ENCODE measurements at regions not wholly inside any gene's neighbourhood (a gene's known extent, or its start where the extent isn't known, plus 50 kb on each side); places are given as distances from the start of the nearest gene placed in this dataset.

- Histone ChIP-seq H3K27ac (ENCODE audit: low read depth, low read length) (no peak overlapping the region), H3K4me3 (ENCODE audit: low read length) (no peak overlapping the region), H3K9me3 (ENCODE audit: control insufficient read depth, low read length) (no peaks in the 10 kb centered on the region), H3K9ac (ENCODE audit: extremely low read depth, low read length, poor library complexity, severe bottlenecking) (no peak overlapping the region), H3K4me1 (ENCODE audit: control insufficient read depth, insufficient read depth, low read length) (peaks cover 23% of the 10 kb centered on the region), H3K27me3 (ENCODE audit: control insufficient read depth, insufficient read depth, low read length, poor library complexity, severe bottlenecking) (no peaks in the 10 kb centered on the region), H3K36me3 (ENCODE audit: control insufficient read depth, insufficient read depth, low read length) (no peaks in the 10 kb centered on the region)
- no peak for TF ChIP-seq CTCF (conservative IDR thresholded peaks at IDR 0.05)
- peaks cover 31% of the 10 kb centered on the region for H3K4me1 Mint-ChIP-seq
- WGBS, 2 experiments (ENCODE audit: insufficient coverage in 1 of 2, insufficient read length in 1 of 2) = 93 to 94% methylated on average over 5 of the region's 5 CpGs
- no peak overlapping the region for H3K27ac Mint-ChIP-seq
- no peaks in the 10 kb centered on the region for H3K27me3 Mint-ChIP-seq (ENCODE audit: insufficient read depth)
- peaks cover 8% of the 10 kb centered on the region for H3K9me3 Mint-ChIP-seq
- no peak overlapping the region for H3K4me3 Mint-ChIP-seq
- DNase-seq = no peak
- H3K36me3 Mint-ChIP-seq (ENCODE audit: low read depth) = no peaks in the 10 kb centered on the region
These were observed 108.2 kb downstream of the CDC7 start for GRCh38 chr1:91608876-91609275.

GRCh38 chr1:91609551-91609950 is 108.9 kb downstream of the CDC7 start:
- Histone ChIP-seq H3K9ac (ENCODE audit: extremely low read depth, low read length, poor library complexity, severe bottlenecking) (no peak overlapping the region), H3K4me3 (ENCODE audit: low read length) (no peak overlapping the region), H3K9me3 (ENCODE audit: control insufficient read depth, low read length) (no peaks in the 10 kb centered on the region), H3K27me3 (ENCODE audit: control insufficient read depth, insufficient read depth, low read length, poor library complexity, severe bottlenecking) (no peaks in the 10 kb centered on the region), H3K36me3 (ENCODE audit: control insufficient read depth, insufficient read depth, low read length) (no peaks in the 10 kb centered on the region), H3K27ac (ENCODE audit: low read depth, low read length) (no peak overlapping the region), H3K4me1 (ENCODE audit: control insufficient read depth, insufficient read depth, low read length) (peaks cover 23% of the 10 kb centered on the region)
- no peaks in the 10 kb centered on the region for H3K27me3 Mint-ChIP-seq (ENCODE audit: insufficient read depth)
- WGBS, 2 experiments (ENCODE audit: insufficient coverage in 1 of 2, insufficient read length in 1 of 2) = 85 to 93% methylated on average over 3 to 5 of the region's 5 CpGs
- no peak for DNase-seq
- no peak overlapping the region for H3K27ac Mint-ChIP-seq
- H3K4me3 Mint-ChIP-seq = no peak overlapping the region
- TF ChIP-seq CTCF (conservative IDR thresholded peaks at IDR 0.05) = no peak
- peaks cover 8% of the 10 kb centered on the region for H3K9me3 Mint-ChIP-seq
- H3K36me3 Mint-ChIP-seq (ENCODE audit: low read depth) = no peaks in the 10 kb centered on the region
- H3K4me1 Mint-ChIP-seq = peaks cover 31% of the 10 kb centered on the region

GRCh38 chr1:91610102-91610501 is 109.5 kb downstream of the CDC7 start:
- Histone ChIP-seq H3K9ac (ENCODE audit: extremely low read depth, low read length, poor library complexity, severe bottlenecking) (no peak overlapping the region), H3K36me3 (ENCODE audit: control insufficient read depth, insufficient read depth, low read length) (no peaks in the 10 kb centered on the region), H3K27me3 (ENCODE audit: control insufficient read depth, insufficient read depth, low read length, poor library complexity, severe bottlenecking) (no peaks in the 10 kb centered on the region), H3K27ac (ENCODE audit: low read depth, low read length) (no peak overlapping the region), H3K9me3 (ENCODE audit: control insufficient read depth, low read length) (no peaks in the 10 kb centered on the region), H3K4me3 (ENCODE audit: low read length) (peak overlapping the region; percentile 17), H3K4me1 (ENCODE audit: control insufficient read depth, insufficient read depth, low read length) (peaks cover 23% of the 10 kb centered on the region)
- DNase-seq = no peak
- Mint-ChIP-seq H3K36me3 (ENCODE audit: low read depth) (no peaks in the 10 kb centered on the region), H3K4me3 (no peak overlapping the region), H3K27ac (peak overlapping the region; percentile 26), H3K4me1 (peaks cover 31% of the 10 kb centered on the region), H3K27me3 (ENCODE audit: insufficient read depth) (no peaks in the 10 kb centered on the region), H3K9me3 (peaks cover 8% of the 10 kb centered on the region)
- no peak for TF ChIP-seq CTCF (conservative IDR thresholded peaks at IDR 0.05)
- 97% methylated on average over 2 of the region's 2 CpGs; no CpG with 5 or more reads in 1 of the 2 experiments for WGBS, 2 experiments (ENCODE audit: insufficient coverage in 1 of 2, insufficient read length in 1 of 2)
